ENCODE measurements at regions not wholly inside any gene's neighbourhood (a gene's known extent, or its start where the extent isn't known, plus 50 kb on each side); places are given as distances from the start of the nearest gene placed in this dataset.
"Not testable (repeated sequence)": the region's sequence is repeated elsewhere in the genome, so short reads cannot be mapped to it uniquely, and the experiment has no call there.

GRCh38 chr10:16016688-16017087 lies 156.4 kb upstream of the MINDY3 start:
- Histone ChIP-seq H3K4me1 (replicated peaks in 1 of 2) (no peaks in the 10 kb centered on the region), H3K4me3 (no peak overlapping the region), H3K27ac (no peak overlapping the region)
- WGBS, 10 experiments: 0 to 90% (median 76%) methylated on average over 2 to 4 of the region's 4 CpGs; no CpG with 5 or more reads in 1 of the 10 experiments
- ATAC-seq (replicated peaks in 6 of 8): no peak
- in situ Hi-C loops (cut with MboI; ENCODE audit: low pct_unique_long_range_greater_than_20kb in 2 of 9, low sequenced_read_pairs in 9 of 9, unreplicated experiment in 9 of 9): no loop called here

GRCh38 chr10:16020836-16021235 lies 160.5 kb upstream of the MINDY3 start:
- WGBS, 10 experiments: 0 to 100% (median 16%) methylated on average over 1 of the region's 1 CpG; no CpG with 5 or more reads in 1 of the 10 experiments
- Histone ChIP-seq H3K27ac (no peak overlapping the region), H3K4me3 (no peak overlapping the region), H3K4me1 (replicated peaks in 1 of 2) (no peaks in the 10 kb centered on the region)
- in situ Hi-C loops (cut with MboI; ENCODE audit: low pct_unique_long_range_greater_than_20kb in 2 of 9, low sequenced_read_pairs in 9 of 9, unreplicated experiment in 9 of 9): no loop called here
- no peak for ATAC-seq (replicated peaks in 6 of 8)

- in situ Hi-C loops (cut with MboI; ENCODE audit: low pct_unique_long_range_greater_than_20kb in 2 of 9, low sequenced_read_pairs in 9 of 9, unreplicated experiment in 9 of 9): not testable (repeated sequence)
Measured at GRCh38 chr10:16026832-16027231, 166.5 kb upstream of the MINDY3 start.

GRCh38 chr10:16030562-16030961 lies 170.3 kb upstream of the MINDY3 start:
- ATAC-seq (replicated peaks in 6 of 8): no peak
- Histone ChIP-seq H3K4me1 (replicated peaks in 1 of 2) (no peaks in the 10 kb centered on the region), H3K4me3 (no peak overlapping the region), H3K27ac (no peak overlapping the region)
- in situ Hi-C loops (cut with MboI; ENCODE audit: low pct_unique_long_range_greater_than_20kb in 2 of 9, low sequenced_read_pairs in 9 of 9, unreplicated experiment in 9 of 9): no loop called here
- 33 to 57% (median 50%) methylated on average over 1 of the region's 1 CpG; no CpG with 5 or more reads in 7 of the 10 experiments for WGBS, 10 experiments

More at GRCh38 chr10:16026832-16027231, 166.5 kb upstream of the MINDY3 start:
- H3K4me1 ChIP-seq (replicated peaks in 1 of 2); ATAC-seq (replicated peaks in 6 of 8); H3K4me3 ChIP-seq; H3K27ac ChIP-seq: not testable (repeated sequence)
- 25 to 100% (median 90%) methylated on average over 1 to 13 of the region's 14 CpGs; no CpG with 5 or more reads in 3 of the 10 experiments for WGBS, 10 experiments

- Histone ChIP-seq H3K4me1 (replicated peaks in 1 of 2) (no peaks in the 10 kb centered on the region), H3K27ac (no peak overlapping the region), H3K4me3 (no peak overlapping the region)
- peak in 1 of 8 experiments; percentile 27 for ATAC-seq (replicated peaks in 6 of 8)
- in situ Hi-C loops (cut with MboI; ENCODE audit: low pct_unique_long_range_greater_than_20kb in 2 of 9, low sequenced_read_pairs in 9 of 9, unreplicated experiment in 9 of 9): no loop called here
- WGBS, 10 experiments: 5 to 100% (median 65%) methylated on average over 1 to 4 of the region's 4 CpGs; no CpG with 5 or more reads in 1 of the 10 experiments
Measured at GRCh38 chr10:16049050-16049449, 188.7 kb upstream of the MINDY3 start.

- Histone ChIP-seq H3K4me1 (replicated peaks in 1 of 2) (no peaks in the 10 kb centered on the region), H3K27ac (no peak overlapping the region), H3K4me3 (no peak overlapping the region)
- in situ Hi-C loops (cut with MboI; ENCODE audit: low pct_unique_long_range_greater_than_20kb in 2 of 9, low sequenced_read_pairs in 9 of 9, unreplicated experiment in 9 of 9): no loop called here
- peak in 2 of 8 experiments; percentile 51 to 54 for ATAC-seq (replicated peaks in 6 of 8)
- WGBS, 10 experiments: 0 to 100% (median 77%) methylated on average over 1 to 7 of the region's 7 CpGs; no CpG with 5 or more reads in 1 of the 10 experiments
Measured at GRCh38 chr10:16049782-16050181, 189.5 kb upstream of the MINDY3 start.

GRCh38 chr10:16063350-16063749 lies 203.0 kb upstream of the MINDY3 start:
- no peak for ATAC-seq (replicated peaks in 6 of 8)
- WGBS, 10 experiments: 0 to 83% (median 65%) methylated on average over 1 of the region's 1 CpG; no CpG with 5 or more reads in 4 of the 10 experiments
- H3K27ac ChIP-seq: no peak overlapping the region
- in situ Hi-C loops (cut with MboI; ENCODE audit: low pct_unique_long_range_greater_than_20kb in 2 of 9, low sequenced_read_pairs in 9 of 9, unreplicated experiment in 9 of 9): no loop called here
- H3K4me3 ChIP-seq: no peak overlapping the region
- H3K4me1 ChIP-seq (replicated peaks in 1 of 2): no peaks in the 10 kb centered on the region

- 0 to 100% (median 48%) methylated on average over 1 to 2 of the region's 2 CpGs; no CpG with 5 or more reads in 6 of the 10 experiments for WGBS, 10 experiments
- ATAC-seq (replicated peaks in 6 of 8); H3K4me1 ChIP-seq (replicated peaks in 1 of 2); H3K27ac ChIP-seq; H3K4me3 ChIP-seq; in situ Hi-C loops (cut with MboI; ENCODE audit: low pct_unique_long_range_greater_than_20kb in 2 of 9, low sequenced_read_pairs in 9 of 9, unreplicated experiment in 9 of 9): not testable (repeated sequence)
Measured at GRCh38 chr10:16083551-16083950, 223.2 kb upstream of the MINDY3 start.

- H3K4me3 ChIP-seq: no peak overlapping the region
- no peak for ATAC-seq (replicated peaks in 6 of 8)
- H3K4me1 ChIP-seq (replicated peaks in 1 of 2): peaks cover 2 to 4% of the 10 kb centered on the region in 2 donors
- in situ Hi-C loops (cut with MboI; ENCODE audit: low pct_unique_long_range_greater_than_20kb in 2 of 9, low sequenced_read_pairs in 9 of 9, unreplicated experiment in 9 of 9): loop anchor here in 2 of 9 experiments (25.0 kb wide), 1 partner anchor 682 kb away; no protein-coding TSS in a partner anchor
- H3K27ac ChIP-seq: no peak overlapping the region
- WGBS, 10 experiments: 34 to 100% (median 88%) methylated on average over 1 to 3 of the region's 3 CpGs
Measured at GRCh38 chr10:16105082-16105481, 244.8 kb upstream of the MINDY3 start.

- no peak overlapping the region for H3K27ac ChIP-seq
- no peak overlapping the region for H3K4me3 ChIP-seq
- in situ Hi-C loops (cut with MboI; ENCODE audit: low pct_unique_long_range_greater_than_20kb in 2 of 9, low sequenced_read_pairs in 9 of 9, unreplicated experiment in 9 of 9): loop anchor here in 2 of 9 experiments (25.0 kb wide), 1 partner anchor 671 kb away; no protein-coding TSS in a partner anchor
Measured at GRCh38 chr10:16116404-16117304, 256.3 kb upstream of the MINDY3 start.

GRCh38 chr10:16117305-16117695 lies 257.0 kb upstream of the MINDY3 start:
- in situ Hi-C loops (cut with MboI; ENCODE audit: low pct_unique_long_range_greater_than_20kb in 2 of 9, low sequenced_read_pairs in 9 of 9, unreplicated experiment in 9 of 9): loop anchor here in 2 of 9 experiments (25.0 kb wide), 1 partner anchor 670 kb away; no protein-coding TSS in a partner anchor
- ATAC-seq (replicated peaks in 6 of 8): no peak
- peaks cover 0 to 5% of the 10 kb centered on the region in 2 donors for H3K4me1 ChIP-seq (replicated peaks in 1 of 2)
- H3K4me3 ChIP-seq: no peak overlapping the region
- 0 to 82% (median 54%) methylated on average over 1 to 4 of the region's 4 CpGs; no CpG with 5 or more reads in 1 of the 10 experiments for WGBS, 10 experiments
- H3K27ac ChIP-seq: no peak overlapping the region

More at GRCh38 chr10:16116404-16117304, 256.3 kb upstream of the MINDY3 start:
- peak in 3 of 8 experiments; percentile 34 to 56 (median 49) for ATAC-seq (replicated peaks in 6 of 8)
- WGBS, 10 experiments: 0 to 90% (median 70%) methylated on average over 1 to 9 of the region's 11 CpGs
- H3K4me1 ChIP-seq (replicated peaks in 1 of 2): peaks cover 0 to 5% of the 10 kb centered on the region in 2 donors

- peaks cover 0 to 5% of the 10 kb centered on the region in 2 donors for H3K4me1 ChIP-seq (replicated peaks in 1 of 2)
- H3K4me3 ChIP-seq: no peak overlapping the region
- ATAC-seq (replicated peaks in 6 of 8): no peak
- in situ Hi-C loops (cut with MboI; ENCODE audit: low pct_unique_long_range_greater_than_20kb in 2 of 9, low sequenced_read_pairs in 9 of 9, unreplicated experiment in 9 of 9): loop anchor here in 2 of 9 experiments (25.0 kb wide), 1 partner anchor 668 kb away; no protein-coding TSS in a partner anchor
- no peak overlapping the region for H3K27ac ChIP-seq
Measured at GRCh38 chr10:16119445-16119844, 259.1 kb upstream of the MINDY3 start.

- H3K4me1 ChIP-seq (replicated peaks in 1 of 2): peaks cover 0 to 5% of the 10 kb centered on the region in 2 donors
- 0 to 100% (median 69%) methylated on average over 1 to 3 of the region's 3 CpGs; no CpG with 5 or more reads in 4 of the 10 experiments for WGBS, 10 experiments
- no peak overlapping the region for H3K27ac ChIP-seq
- no peak overlapping the region for H3K4me3 ChIP-seq
- ATAC-seq (replicated peaks in 6 of 8): no peak
- in situ Hi-C loops (cut with MboI; ENCODE audit: low pct_unique_long_range_greater_than_20kb in 2 of 9, low sequenced_read_pairs in 9 of 9, unreplicated experiment in 9 of 9): loop anchor here in 2 of 9 experiments (25.0 kb wide), 1 partner anchor 667 kb away; no protein-coding TSS in a partner anchor
Measured at GRCh38 chr10:16120563-16120962, 260.3 kb upstream of the MINDY3 start.
